ENCODE measurements at regions not wholly inside any gene's neighbourhood (a gene's known extent, or its start where the extent isn't known, plus 50 kb on each side); places are given as distances from the start of the nearest gene placed in this dataset.
"Not testable (repeated sequence)": the region's sequence is repeated elsewhere in the genome, so short reads cannot be mapped to it uniquely, and the experiment has no call there.

DNA sequence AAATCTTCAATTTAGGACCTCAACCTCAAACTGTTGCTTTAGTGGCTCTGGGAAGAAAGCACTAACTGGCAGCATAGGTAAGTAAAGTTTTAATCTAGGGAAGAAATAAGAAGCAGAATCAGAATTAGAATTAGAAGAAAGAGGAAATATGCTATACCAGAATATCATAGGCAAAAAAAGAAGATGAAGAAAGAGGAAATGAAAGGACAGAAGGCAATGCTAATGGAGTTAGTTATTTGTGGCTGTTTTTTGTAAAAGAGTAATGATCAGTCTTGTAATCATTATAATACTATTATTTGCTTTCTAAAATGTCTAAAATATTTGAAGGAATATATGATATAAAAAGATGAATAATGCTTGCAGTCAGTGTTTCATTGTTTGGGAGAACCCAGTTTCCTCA is 122.9 kb downstream of the FAM72C start:
- not testable (repeated sequence) for TF ChIP-seq CTCF (IDR thresholded peaks at IDR 0.05 in 4 of 5, conservative IDR thresholded peaks at IDR 0.05 in 1 of 5); POLR2A (IDR thresholded peaks at IDR 0.05)

Data from gastrocnemius medialis (tissue), 4 donors.